Hematopoietic multipotent progenitor cell treated with erythropoietin and hydrocortisone succinate and interleukin-3 and kit ligand, for 15 days (in vitro differentiated cells): ENCODE measurements at regions not wholly inside any gene's neighbourhood (a gene's known extent, or its start where the extent isn't known, plus 50 kb on each side); places are given as distances from the start of the nearest gene placed in this dataset.

Experiments
- DNase-seq: peaks from one replicate; pipeline ENCODE4 v3.0.0-alpha.2; 2015; ENCODE audit warnings: low spot score

GRCh38 chr6:149182262-149182661 is 135.2 kb upstream of the TAB2 start:
- no peak for DNase-seq

DNA sequence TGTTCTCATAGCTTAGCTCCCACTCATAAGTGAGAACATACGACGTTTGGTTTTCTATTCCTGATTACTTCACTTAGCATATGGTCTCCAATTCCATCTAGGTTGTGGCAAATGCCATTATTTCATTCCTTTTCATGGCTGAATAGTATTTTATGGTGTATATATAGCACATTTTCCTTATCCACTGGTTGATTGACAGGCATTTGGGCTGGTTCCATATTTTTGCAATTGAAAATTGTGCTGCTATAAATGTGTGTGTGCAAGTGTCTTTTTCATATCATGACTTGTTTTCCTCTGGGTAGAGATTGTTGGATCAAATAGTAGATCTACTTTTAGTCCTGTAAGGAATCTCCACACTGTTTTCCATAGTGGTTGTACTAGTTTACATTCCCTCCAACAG is 133.0 kb upstream of the TAB2 start:
- DNase-seq: no peak

DNA sequence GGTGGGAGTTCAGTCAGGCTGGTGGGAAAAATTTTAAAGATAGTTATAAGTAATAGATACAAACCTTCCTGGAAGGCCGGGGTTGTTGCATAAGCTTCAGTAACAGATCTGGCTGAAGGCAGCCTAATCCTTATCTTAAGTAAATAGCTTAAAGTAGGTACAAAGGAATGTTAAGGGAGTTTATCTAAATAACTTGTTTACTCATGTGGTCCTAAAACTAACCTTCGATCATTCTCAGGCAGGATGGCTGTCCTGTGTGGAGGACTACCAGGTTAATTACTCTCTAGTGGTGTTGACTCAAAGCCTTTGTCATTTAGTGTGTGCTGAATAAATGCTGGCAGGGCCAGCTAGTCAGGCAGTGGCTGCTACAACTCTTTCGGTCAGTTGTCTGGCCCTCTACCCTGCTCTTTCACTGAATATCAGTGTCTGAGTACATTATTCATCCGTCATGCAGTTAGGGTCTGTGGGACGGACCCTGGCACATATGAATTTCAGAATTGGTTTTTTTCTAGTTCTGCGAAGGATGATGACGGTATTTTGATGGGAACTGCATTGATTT is 131.6 kb upstream of the TAB2 start:
- DNase-seq: no peak

DNA sequence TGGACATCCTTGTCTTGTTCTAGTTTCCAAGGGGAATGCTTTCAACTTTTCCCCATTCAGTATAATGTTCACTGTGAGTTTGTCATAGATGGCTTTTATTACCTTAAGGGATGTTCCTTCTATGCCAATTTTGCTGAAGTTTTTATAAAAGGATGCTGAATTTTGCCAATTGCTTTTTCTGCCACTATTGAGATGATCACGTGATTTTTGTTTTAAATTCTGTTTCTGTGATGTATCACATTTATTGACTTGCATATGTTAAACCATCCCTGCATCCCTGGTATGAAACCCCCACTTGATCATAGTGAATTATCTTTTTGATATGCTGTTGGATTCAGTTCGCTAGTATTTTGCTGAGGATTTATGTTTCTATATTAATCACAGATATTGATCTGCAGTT is 130.6 kb upstream of the TAB2 start:
- no peak for DNase-seq

DNA sequence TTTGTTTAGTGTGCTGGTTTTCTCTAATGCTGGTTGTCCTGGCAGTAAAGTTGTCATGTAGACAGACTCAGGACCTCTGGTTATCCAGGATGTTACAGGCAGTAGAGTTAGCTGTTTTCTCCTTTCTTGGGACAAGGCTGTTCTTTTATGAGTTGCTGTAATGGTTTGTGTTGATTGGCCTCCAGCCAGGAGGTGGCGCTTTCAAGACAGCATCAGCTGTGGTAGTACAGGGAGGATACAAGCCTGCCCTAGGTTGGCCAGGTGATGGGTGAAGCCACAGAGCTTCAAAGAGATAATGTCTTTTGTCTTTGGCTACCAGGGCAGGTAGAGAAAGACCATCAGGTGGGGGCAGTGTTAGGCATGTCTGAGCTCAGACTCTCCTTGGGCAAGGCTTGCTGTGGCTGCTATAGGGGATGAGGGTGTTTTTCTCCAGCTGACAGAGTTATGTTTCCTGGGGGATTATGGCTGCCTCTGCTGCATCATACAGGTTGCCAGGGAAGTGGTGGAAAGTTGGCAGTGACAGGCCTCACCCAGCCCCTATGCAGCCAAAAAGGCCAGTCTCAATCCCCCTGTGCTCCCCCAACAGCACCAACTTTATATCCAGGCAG is 127.2 kb upstream of the TAB2 start:
- peak; percentile 27 for DNase-seq

- DNase-seq: no peak
Observed at GRCh38 chr6:149194820-149195558, 122.5 kb upstream of the TAB2 start.

DNA sequence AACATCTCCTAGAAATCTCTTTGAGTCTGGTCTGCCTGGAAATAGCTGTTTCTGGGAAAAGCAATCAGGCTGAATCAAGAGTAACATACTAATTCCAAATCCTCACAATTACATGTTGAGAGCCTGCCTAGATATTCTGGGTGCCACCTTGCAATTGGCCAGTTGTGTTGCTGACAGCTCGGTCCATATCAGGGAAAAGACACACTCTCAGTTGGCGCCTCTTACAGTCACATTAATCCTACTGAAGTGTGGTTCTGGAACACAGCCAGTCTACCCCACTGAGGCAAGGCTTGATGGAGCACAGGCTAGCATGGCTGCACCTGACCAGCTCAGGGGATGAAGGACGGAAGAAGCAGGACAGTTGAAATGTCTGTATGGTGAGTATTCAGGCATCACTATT is 121.4 kb upstream of the TAB2 start:
- DNase-seq: no peak

- no peak for DNase-seq
Observed at GRCh38 chr6:149197482-149197881, 120.0 kb upstream of the TAB2 start.

DNA sequence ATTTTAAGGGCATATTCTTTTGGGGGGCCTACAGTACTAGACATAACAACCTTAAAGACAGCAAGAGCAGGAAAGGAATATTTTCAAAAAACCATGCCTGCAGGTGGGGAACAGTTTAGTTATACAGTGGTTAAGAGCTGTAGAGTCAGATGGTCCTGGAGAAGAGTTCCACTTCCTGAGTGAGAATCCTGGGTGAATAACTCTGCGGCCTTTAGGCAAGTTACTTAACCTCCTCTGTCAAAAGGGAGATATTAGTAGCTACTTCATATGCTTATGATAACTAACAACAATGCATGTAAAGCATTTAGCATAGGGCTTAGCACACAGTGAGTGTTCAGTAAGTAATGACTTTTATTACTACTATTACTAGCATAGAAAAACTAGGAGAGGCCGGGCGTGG is 119.2 kb upstream of the TAB2 start:
- DNase-seq: no peak

DNA sequence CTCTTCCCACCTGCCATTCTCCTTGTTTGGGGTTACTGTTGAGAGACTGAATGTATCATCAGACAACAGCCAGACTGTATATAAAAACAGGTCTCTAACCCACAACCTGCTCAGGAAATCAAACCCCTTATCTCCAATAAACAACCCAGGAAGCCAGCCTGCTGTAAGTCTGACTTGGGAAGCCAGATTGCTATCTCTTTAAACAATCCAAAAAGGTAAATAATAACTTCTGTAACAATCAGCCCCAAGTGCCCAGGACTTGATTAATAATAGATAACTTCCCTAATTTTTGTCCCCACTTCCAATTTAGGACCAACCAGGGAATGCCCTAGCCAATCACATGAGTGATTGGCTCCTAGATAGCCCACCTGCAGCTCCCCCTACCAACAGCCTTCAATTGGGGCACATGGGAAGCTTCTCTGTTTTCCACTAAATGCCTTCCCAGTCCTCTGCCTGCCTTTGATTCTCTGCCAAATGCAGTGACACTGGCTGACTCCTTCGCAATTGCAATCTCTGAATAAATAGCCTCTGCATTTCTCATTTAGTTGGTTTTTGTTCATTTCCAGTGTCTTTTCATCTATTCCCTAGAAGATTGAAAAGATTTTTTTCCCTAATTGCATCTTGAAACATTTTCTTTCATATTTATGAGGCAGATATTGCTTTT is 117.1 kb upstream of the TAB2 start:
- DNase-seq: no peak

GRCh38 chr6:149201068-149201655 is 116.3 kb upstream of the TAB2 start:
- no peak for DNase-seq

- DNase-seq: no peak
Observed at GRCh38 chr6:149202100-149202499, 115.4 kb upstream of the TAB2 start.

GRCh38 chr6:149202952-149203351 is 114.6 kb upstream of the TAB2 start:
- no peak for DNase-seq

- DNase-seq: no peak
Observed at GRCh38 chr6:149203509-149203908, 114.0 kb upstream of the TAB2 start.

GRCh38 chr6:149208134-149208601 is 109.3 kb upstream of the TAB2 start:
- DNase-seq: no peak

DNA sequence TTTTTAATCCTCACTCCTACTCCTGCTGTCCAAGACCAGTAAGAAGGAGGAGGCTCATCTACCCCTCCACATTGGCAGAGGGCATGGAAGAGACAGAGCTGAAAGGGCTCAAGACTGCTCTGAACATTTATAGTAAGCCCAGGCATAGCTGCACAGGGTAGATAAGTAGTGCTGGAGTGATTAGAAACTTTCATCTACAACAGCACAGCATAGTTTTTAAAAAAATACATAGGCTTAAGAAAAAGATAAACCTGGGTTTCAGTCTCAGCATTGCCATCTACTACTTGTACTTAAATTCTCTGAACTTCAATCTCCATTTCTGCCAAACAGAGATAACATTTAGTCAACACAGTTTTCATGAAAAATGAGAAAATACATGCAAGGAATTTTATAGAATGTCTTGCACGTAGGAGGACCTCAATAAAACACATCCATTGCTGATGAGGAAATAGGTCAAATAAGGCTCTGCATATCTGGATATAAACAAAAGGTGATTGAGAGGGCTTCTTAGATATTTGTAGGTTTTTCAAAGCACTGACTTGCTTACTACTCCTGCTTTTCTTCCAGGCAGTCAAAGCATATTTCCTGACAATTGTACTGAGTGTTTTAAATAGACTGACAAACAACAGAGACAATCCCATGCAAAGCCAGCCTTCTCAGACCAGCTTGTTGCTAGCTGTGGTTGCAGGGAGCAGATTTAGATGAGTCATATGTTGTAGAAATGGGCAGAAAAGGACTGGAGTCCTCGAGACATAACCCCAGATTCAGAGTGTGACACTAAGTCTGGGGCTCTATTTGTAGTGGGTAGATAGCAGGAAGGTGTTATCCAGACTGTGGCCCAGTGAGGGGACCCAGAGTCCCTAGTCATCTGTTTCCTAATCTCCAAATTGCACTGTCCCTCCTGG is 107.4 kb upstream of the TAB2 start:
- peak; percentile 10 for DNase-seq

GRCh38 chr6:149211046-149211571 is 106.4 kb upstream of the TAB2 start:
- DNase-seq: no peak

DNA sequence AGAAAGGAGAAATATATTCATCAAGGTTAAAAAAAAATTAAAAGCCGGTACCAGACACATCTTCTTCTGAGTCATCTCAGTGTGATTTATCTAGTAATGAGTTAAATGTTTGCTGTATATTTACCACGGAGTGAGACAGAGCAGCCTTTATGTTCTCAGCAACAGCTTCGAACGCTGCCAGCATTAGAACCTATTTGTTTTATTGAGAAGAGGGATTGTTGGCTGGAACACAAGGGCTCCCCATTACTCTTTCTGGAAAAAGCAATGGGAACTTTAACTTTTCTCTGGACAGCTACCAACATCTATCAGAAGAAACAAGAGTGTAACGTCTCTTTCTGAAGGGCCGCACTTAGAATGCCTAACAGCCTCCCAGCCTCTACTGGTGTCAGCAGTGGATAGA is 105.3 kb upstream of the TAB2 start:
- DNase-seq: no peak

- DNase-seq: no peak
Observed at GRCh38 chr6:149212892-149213801, 104.4 kb upstream of the TAB2 start.

GRCh38 chr6:149213829-149214228 is 103.7 kb upstream of the TAB2 start:
- DNase-seq: no peak
